ENCODE measurements at regions not wholly inside any gene's neighbourhood (a gene's known extent, or its start where the extent isn't known, plus 50 kb on each side); places are given as distances from the start of the nearest gene placed in this dataset.

- no peak for TF ChIP-seq CTCF (IDR thresholded peaks at IDR 0.05; ENCODE audit: low read depth, low read length)
- peaks cover 3% of the 10 kb centered on the region; the same call in 1 of the 2 replicates for H3K4me1 ChIP-seq
- DNase-seq = peak; percentile 65
- H3K9me3 ChIP-seq = no peaks in the 10 kb centered on the region
- no peaks in the 10 kb centered on the region for H3K36me3 ChIP-seq
- H3K4me3 ChIP-seq (ENCODE audit: low read depth, low read length) = no peak overlapping the region
- no peaks in the 10 kb centered on the region for H3K27me3 ChIP-seq
These were observed 66.9 kb upstream of the CLDN10 start for GRCh38 chr13:95485518-95486144.

GRCh38 chr13:95492044-95492801 lies 60.3 kb upstream of the CLDN10 start:
- H3K36me3 ChIP-seq = no peaks in the 10 kb centered on the region
- H3K27me3 ChIP-seq = no peaks in the 10 kb centered on the region
- peak; percentile 25 for DNase-seq
- no peaks in the 10 kb centered on the region; the same call in 1 of the 2 replicates for H3K9me3 ChIP-seq
- H3K4me1 ChIP-seq = no peaks in the 10 kb centered on the region
- TF ChIP-seq CTCF (IDR thresholded peaks at IDR 0.05; ENCODE audit: low read depth, low read length) = no peak
- H3K4me3 ChIP-seq (ENCODE audit: low read depth, low read length) = no peak overlapping the region

GRCh38 chr13:95494082-95494681 lies 58.3 kb upstream of the CLDN10 start:
- no peak overlapping the region for H3K4me3 ChIP-seq (ENCODE audit: low read depth, low read length)
- H3K9me3 ChIP-seq = no peaks in the 10 kb centered on the region; the same call in 1 of the 2 replicates
- DNase-seq = peak; percentile 32
- H3K4me1 ChIP-seq = no peaks in the 10 kb centered on the region
- H3K36me3 ChIP-seq = no peaks in the 10 kb centered on the region
- peak; percentile 76 for TF ChIP-seq CTCF (IDR thresholded peaks at IDR 0.05; ENCODE audit: low read depth, low read length)
- H3K27me3 ChIP-seq = no peaks in the 10 kb centered on the region

GRCh38 chr13:95496485-95496884 lies 56.0 kb upstream of the CLDN10 start:
- no peak for TF ChIP-seq CTCF (IDR thresholded peaks at IDR 0.05; ENCODE audit: low read depth, low read length)

GRCh38 chr13:95497381-95497807 lies 55.1 kb upstream of the CLDN10 start:
- Histone ChIP-seq H3K36me3 (no peaks in the 10 kb centered on the region), H3K27me3 (no peaks in the 10 kb centered on the region), H3K4me1 (no peaks in the 10 kb centered on the region), H3K4me3 (ENCODE audit: low read depth, low read length) (no peak overlapping the region), H3K9me3 (no peaks in the 10 kb centered on the region; the same call in 1 of the 2 replicates)
- DNase-seq = no peak
- no peak for TF ChIP-seq CTCF (IDR thresholded peaks at IDR 0.05; ENCODE audit: low read depth, low read length)

More at GRCh38 chr13:95496485-95496884, 56.0 kb upstream of the CLDN10 start:
- Histone ChIP-seq H3K4me1 (no peaks in the 10 kb centered on the region), H3K9me3 (no peaks in the 10 kb centered on the region; the same call in 1 of the 2 replicates), H3K27me3 (no peaks in the 10 kb centered on the region), H3K36me3 (no peaks in the 10 kb centered on the region), H3K4me3 (ENCODE audit: low read depth, low read length) (no peak overlapping the region)
- no peak for DNase-seq
